Kidney epithelial cell (primary cell): ENCODE measurements at regions not wholly inside any gene's neighbourhood (a gene's known extent, or its start where the extent isn't known, plus 50 kb on each side); places are given as distances from the start of the nearest gene placed in this dataset.

Source experiments
- DNase-seq: peaks from one replicate; pipeline ENCODE4 v3.0.0-alpha.2; 2010; ENCODE audit warnings: low read depth
- H3K27me3 ChIP-seq: 2 replicates; pipeline ENCODE4 v1.6.0; 2011; ENCODE audit warnings: low read length; ENCODE audit not compliant: control insufficient read depth, insufficient read depth
- H3K36me3 ChIP-seq: 2 replicates; pipeline ENCODE4 v1.5.1; 2011; ENCODE audit warnings: low read length; ENCODE audit not compliant: control insufficient read depth, insufficient read depth
- H3K4me3 ChIP-seq: 2 replicates; pipeline ENCODE4 v1.5.1; 2011; ENCODE audit warnings: low read depth, mild to moderate bottlenecking, control low read depth, low read length
- CTCF ChIP-seq: IDR thresholded peaks from 2 replicates; pipeline ENCODE4 v1.5.1; 2011; ENCODE audit warnings: mild to moderate bottlenecking, moderate library complexity, low read length, control low read depth, inconsistent platforms; ENCODE audit not compliant: insufficient read depth, poor library complexity, severe bottlenecking

- Histone ChIP-seq H3K36me3 (no peaks in the 10 kb centered on the region), H3K27me3 (no peaks in the 10 kb centered on the region), H3K4me3 (no peak overlapping the region)
- TF ChIP-seq CTCF: no peak
- no peak for DNase-seq
Observed at GRCh38 chr4:116788723-116789122, 296.7 kb downstream of the TRAM1L1 start.

DNA sequence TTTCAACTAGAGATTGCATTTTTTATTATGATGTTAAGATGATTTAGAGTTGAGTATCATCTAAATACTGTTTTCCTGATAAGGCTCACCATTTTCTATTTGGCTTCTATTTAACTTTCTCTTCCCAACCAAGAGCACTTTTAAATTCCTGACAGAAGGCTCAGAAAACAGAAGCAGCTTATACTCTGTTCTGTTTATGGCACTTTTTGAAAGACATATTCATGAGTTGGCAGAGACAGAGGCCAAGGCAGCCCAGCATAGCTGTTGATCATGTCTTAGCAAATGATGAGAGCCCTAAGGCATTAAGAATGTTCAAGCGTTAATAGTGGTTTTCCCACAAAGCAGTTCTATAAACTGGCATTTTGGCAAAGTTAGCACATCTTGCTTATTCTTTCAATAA, 330.3 kb downstream of the TRAM1L1 start:
- TF ChIP-seq CTCF: no peak
- Histone ChIP-seq H3K36me3 (no peaks in the 10 kb centered on the region), H3K4me3 (no peak overlapping the region), H3K27me3 (no peaks in the 10 kb centered on the region)
- no peak for DNase-seq

DNA sequence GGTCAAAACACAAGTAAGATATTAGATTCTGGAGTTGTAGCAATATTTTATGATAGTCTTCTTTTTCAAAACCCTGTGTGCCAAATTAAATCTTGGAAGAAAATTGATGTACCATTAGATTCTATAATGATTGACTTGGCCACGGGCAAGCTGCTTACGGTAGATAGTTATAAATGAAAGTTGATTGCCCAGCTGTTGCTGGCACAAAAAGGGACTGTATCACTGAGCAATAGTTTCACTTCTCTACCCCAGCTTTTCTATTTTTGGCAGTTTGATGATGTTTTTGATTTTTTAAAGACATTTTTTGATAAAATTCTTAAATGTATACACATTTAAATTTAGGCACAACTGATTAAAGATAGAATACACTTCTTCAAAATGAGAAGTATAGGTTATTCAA, 333.3 kb downstream of the TRAM1L1 start:
- no peak for DNase-seq
- H3K36me3 ChIP-seq: no peaks in the 10 kb centered on the region
- no peak for TF ChIP-seq CTCF
- H3K4me3 ChIP-seq: no peak overlapping the region
- H3K27me3 ChIP-seq: no peaks in the 10 kb centered on the region

GRCh38 chr4:116736756-116737155, 348.6 kb downstream of the TRAM1L1 start:
- no peaks in the 10 kb centered on the region for H3K27me3 ChIP-seq
- DNase-seq: no peak
- TF ChIP-seq CTCF: no peak
- no peak overlapping the region for H3K4me3 ChIP-seq
- no peaks in the 10 kb centered on the region for H3K36me3 ChIP-seq

- Histone ChIP-seq H3K27me3 (no peaks in the 10 kb centered on the region), H3K36me3 (no peaks in the 10 kb centered on the region), H3K4me3 (no peak overlapping the region)
- DNase-seq: no peak
- no peak for TF ChIP-seq CTCF
Observed at GRCh38 chr4:116734178-116734577, 351.2 kb downstream of the TRAM1L1 start.

- no peaks in the 10 kb centered on the region for H3K27me3 ChIP-seq
- TF ChIP-seq CTCF: no peak
- H3K4me3 ChIP-seq: no peak overlapping the region
- no peaks in the 10 kb centered on the region for H3K36me3 ChIP-seq
- DNase-seq: no peak
Observed at GRCh38 chr4:116733370-116733769, 352.0 kb downstream of the TRAM1L1 start.
